IMR-90 (cell line): ENCODE measurements at regions not wholly inside any gene's neighbourhood (a gene's known extent, or its start where the extent isn't known, plus 50 kb on each side); places are given as distances from the start of the nearest gene placed in this dataset.

ENCODE experiments used
- ATAC-seq: fragments of 200-7000 bp; cut with Tn5 transposase; 2 replicates; pipeline ENCODE4 v1.9.1; 2020; ENCODE audit warnings: low read depth, mild to moderate bottlenecking, moderate library complexity
- BruUV-seq: library from RNA; stranded (reverse); fragments of 400-500 nt; replicated peaks from 2 replicates; lab custom pipeline; 2021; lab: Mats Ljungman, UMichigan
- CTCF ChIA-PET: fragments of 300-600 bp; formaldehyde crosslinking; extraction: SDS; loops from one replicate; lab custom pipeline; 2021; ENCODE audit warnings: antibody characterized with exemption; lab: Yijun Ruan, JAX
- POLR2A ChIA-PET: fragments of 300-600 bp; sonication (Branson Sonifier 250); formaldehyde crosslinking; loops from one replicate; lab custom pipeline; 2022; ENCODE audit warnings: antibody characterized with exemption; ENCODE audit not compliant: unreplicated experiment; lab: Charles Lee
- DNase-seq: peaks from one replicate; pipeline ENCODE4 v3.0.0; 2013
- H2AFZ ChIP-seq: replicated peaks from 2 replicates; pipeline ENCODE3; 2013; ENCODE audit warnings: low read length, mild to moderate bottlenecking; ENCODE audit not compliant: poor library complexity
- H2AK5ac ChIP-seq: 2 replicates; pipeline ENCODE4 v1.6.1; 2013; ENCODE audit warnings: low read depth, low read length, inconsistent platforms
- H2AK9ac ChIP-seq: replicated peaks from 2 replicates; pipeline ENCODE3; 2013; ENCODE audit warnings: mild to moderate bottlenecking, low read depth, low read length, moderate library complexity; ENCODE audit not compliant: poor library complexity
- H2BK120ac ChIP-seq: 2 replicates; pipeline ENCODE4 v1.6.1; 2013; ENCODE audit warnings: low read depth, low read length, inconsistent platforms
- H2BK15ac ChIP-seq: 3 replicates; pipeline ENCODE4 v1.6.1; 2013; ENCODE audit warnings: low read depth, low read length, inconsistent platforms
- H2BK20ac ChIP-seq: 2 replicates; pipeline ENCODE4 v1.6.1; 2013; ENCODE audit warnings: low read depth, mild to moderate bottlenecking, inconsistent platforms, low read length, moderate library complexity
- H2BK5ac ChIP-seq: 2 replicates; pipeline ENCODE4 v1.6.1; 2013; ENCODE audit warnings: mild to moderate bottlenecking, low read depth, low read length, inconsistent platforms; ENCODE audit not compliant: poor library complexity, severe bottlenecking
- H3K14ac ChIP-seq: replicated peaks from 2 replicates; pipeline ENCODE4 v1.6.1; 2013; ENCODE audit warnings: low read depth, low read length, inconsistent platforms
- H3K18ac ChIP-seq: 2 replicates; pipeline ENCODE4 v1.6.1; 2013; ENCODE audit warnings: low read depth, low read length, control low read depth
- H3K23ac ChIP-seq: 2 replicates; pipeline ENCODE4 v1.6.1; 2013; ENCODE audit warnings: low read depth, low read length, inconsistent platforms
- H3K27ac ChIP-seq: 2 replicates; pipeline ENCODE4 v1.5.1; 2013; ENCODE audit warnings: mild to moderate bottlenecking, control low read depth, low read length; ENCODE audit not compliant: insufficient read depth
- H3K27me3 ChIP-seq: 2 replicates; pipeline ENCODE4 v1.6.1; 2013; ENCODE audit warnings: low read length; ENCODE audit not compliant: control insufficient read depth, insufficient read depth
- H3K36me3 ChIP-seq: 2 replicates; pipeline ENCODE4 v1.6.1; 2013; ENCODE audit warnings: low read length, mixed read lengths; ENCODE audit not compliant: control insufficient read depth, insufficient read depth
- H3K4ac ChIP-seq: 2 replicates; pipeline ENCODE4 v1.6.1; 2013; ENCODE audit warnings: low read depth, low read length, inconsistent platforms
- H3K4me1 ChIP-seq: 2 replicates; pipeline ENCODE4 v1.6.1; 2013; ENCODE audit warnings: low read length, mixed read lengths; ENCODE audit not compliant: control insufficient read depth, insufficient read depth
- H3K4me2 ChIP-seq: 2 replicates; pipeline ENCODE4 v1.6.1; 2013; ENCODE audit warnings: low read depth, mild to moderate bottlenecking, control low read depth, low read length, moderate library complexity
- H3K4me3 ChIP-seq: 2 replicates; pipeline ENCODE4 v1.5.1; 2013; ENCODE audit warnings: low read depth, mild to moderate bottlenecking, control low read depth, low read length, moderate library complexity; ENCODE audit not compliant: insufficient read depth
- H3K56ac ChIP-seq: 2 replicates; pipeline ENCODE4 v1.6.1; 2013; ENCODE audit warnings: low read length, inconsistent platforms; ENCODE audit not compliant: insufficient read depth; ENCODE audit errors: extremely low read depth
- H3K79me1 ChIP-seq, 2 experiments: 2 replicates each; pipeline ENCODE4 v1.6.1; 2013; ENCODE audit warnings: low read length in 2 of 2, inconsistent platforms in 1 of 2, low read depth in 1 of 2
- H3K9ac ChIP-seq: 2 replicates; pipeline ENCODE4 v1.6.1; 2013; ENCODE audit warnings: low read depth, low read length, control low read depth
- H3K9me1 ChIP-seq: 2 replicates; pipeline ENCODE4 v1.6.1; 2013; ENCODE audit warnings: low read length, inconsistent platforms; ENCODE audit not compliant: insufficient read depth
- H3K9me3 ChIP-seq: 2 replicates; pipeline ENCODE4 v1.6.1; 2013; ENCODE audit warnings: low read length; ENCODE audit not compliant: control insufficient read depth, insufficient read depth
- H4K20me1 ChIP-seq: 2 replicates; pipeline ENCODE4 v1.6.1; 2013; ENCODE audit warnings: low read length, inconsistent platforms; ENCODE audit not compliant: insufficient read depth
- H4K5ac ChIP-seq: 2 replicates; pipeline ENCODE4 v1.6.1; 2013; ENCODE audit warnings: mild to moderate bottlenecking, low read depth, low read length, control low read depth
- H4K8ac ChIP-seq, 2 experiments: 2 replicates each; pipeline ENCODE4 v1.6.1; 2013; ENCODE audit warnings: low read depth in 2 of 2, low read length in 2 of 2, control low read depth in 1 of 2, inconsistent platforms in 1 of 2
- H4K91ac ChIP-seq: 2 replicates; pipeline ENCODE4 v1.6.1; 2013; ENCODE audit warnings: low read depth, low read length, inconsistent platforms; ENCODE audit not compliant: insufficient read depth
- BHLHE40 ChIP-seq: fragments of 150-350 bp; IDR thresholded peaks from 2 replicates; pipeline ENCODE4 v1.6.1; 2016; ENCODE audit warnings: mild to moderate bottlenecking, low read depth, low read length
- CEBPB ChIP-seq: IDR thresholded peaks from 2 replicates; pipeline ENCODE4 v1.6.1; 2012; ENCODE audit warnings: low read depth, low read length, improper control_type of control experiment
- CHD1 ChIP-seq: IDR thresholded peaks from 2 replicates; pipeline ENCODE4 v1.6.1; 2012; ENCODE audit warnings: low read depth, low read length, improper control_type of control experiment
- FOS ChIP-seq: fragments of 150-350 bp; IDR thresholded peaks from 2 replicates; pipeline ENCODE4 v1.6.1; 2016; ENCODE audit warnings: low read depth, low read length
- MAZ ChIP-seq: IDR thresholded peaks from 2 replicates; pipeline ENCODE4 v1.6.1; 2012; ENCODE audit warnings: low read depth, mild to moderate bottlenecking, low read length, improper control_type of control experiment, moderate library complexity, borderline replicate concordance
- MXI1 ChIP-seq: IDR thresholded peaks from 2 replicates; pipeline ENCODE4 v1.6.1; 2012; ENCODE audit warnings: low read depth, mild to moderate bottlenecking, low read length, moderate library complexity, borderline replicate concordance
- NFE2L2 ChIP-seq: fragments of 150-350 bp; IDR thresholded peaks from 2 replicates; pipeline ENCODE4 v1.6.1; 2016; ENCODE audit warnings: low read depth, mild to moderate bottlenecking, low read length
- POLR2A ChIP-seq: IDR thresholded peaks from 2 replicates; pipeline ENCODE4 v1.6.1; 2012; ENCODE audit warnings: mild to moderate bottlenecking, low read depth, low read length
- RAD21 ChIP-seq: IDR thresholded peaks from 2 replicates; pipeline ENCODE4 v1.6.1; 2012; ENCODE audit warnings: low read length, improper control_type of control experiment
- RCOR1 ChIP-seq: IDR thresholded peaks from 2 replicates; pipeline ENCODE4 v1.6.1; 2012; ENCODE audit warnings: mild to moderate bottlenecking, low read length, improper control_type of control experiment; ENCODE audit not compliant: insufficient replicate concordance
- RFX5 ChIP-seq: IDR thresholded peaks from 2 replicates; pipeline ENCODE4 v1.8.0; 2012; ENCODE audit warnings: low read depth, mild to moderate bottlenecking, low read length, moderate library complexity
- SMC3 ChIP-seq: fragments of 150-350 bp; IDR thresholded peaks from 2 replicates; pipeline ENCODE4 v1.6.1; 2016; ENCODE audit warnings: low read depth, mild to moderate bottlenecking, antibody characterized with exemption, low read length, moderate library complexity
- WGBS, 2 experiments: methylation state at CpG; one replicate each; pipeline versions ENCODE4 v1.1.5 to v1.1.7; 2013; ENCODE audit warnings: missing lambda C conversion rate in 2 of 2; ENCODE audit not compliant: insufficient read length in 1 of 2; ENCODE audit errors: extremely low coverage in 2 of 2; 5-methylcytosine and 5-hydroxymethylcytosine counted together
- dilution Hi-C: fragments of 300-500 bp; cut with HindIII; formaldehyde crosslinking; loops from one replicate; pipeline ENCODE4 v1.14.3; 2018; ENCODE audit warnings: low sequenced_read_pairs; ENCODE audit not compliant: unreplicated experiment
- in situ Hi-C: fragments of 300-500 bp; cut with MboI; formaldehyde crosslinking; loops from 3 replicates; pipeline ENCODE4 v1.14.3; 2019; ENCODE audit warnings: low sequenced_read_pairs, inconsistent platforms, mixed read lengths
- intact Hi-C: fragments of 100-400 bp; cut with micrococcal nuclease; formaldehyde crosslinking; loops from 2 replicates; pipeline ENCODE4 v1.10.0; 2022
- TF ChIP-seq, protein P1 (sequence below): fragments of 150-350 bp; IDR thresholded peaks from 2 replicates; pipeline ENCODE4 v1.6.1; 2016; ENCODE audit warnings: low read depth, mild to moderate bottlenecking, low read length, moderate library complexity, borderline replicate concordance
- TF ChIP-seq, protein P2 (sequence below): conservative IDR thresholded peaks from 2 replicates; pipeline ENCODE4 v1.5.1; 2012; ENCODE audit warnings: mild to moderate bottlenecking, low read depth, low read length, improper control_type of control experiment
- TF ChIP-seq, protein P3 (sequence below): fragments of 150-350 bp; IDR thresholded peaks from 2 replicates; pipeline ENCODE4 v1.6.1; 2017; ENCODE audit warnings: mild to moderate bottlenecking, antibody characterized with exemption, low read length, low read depth

DNA sequence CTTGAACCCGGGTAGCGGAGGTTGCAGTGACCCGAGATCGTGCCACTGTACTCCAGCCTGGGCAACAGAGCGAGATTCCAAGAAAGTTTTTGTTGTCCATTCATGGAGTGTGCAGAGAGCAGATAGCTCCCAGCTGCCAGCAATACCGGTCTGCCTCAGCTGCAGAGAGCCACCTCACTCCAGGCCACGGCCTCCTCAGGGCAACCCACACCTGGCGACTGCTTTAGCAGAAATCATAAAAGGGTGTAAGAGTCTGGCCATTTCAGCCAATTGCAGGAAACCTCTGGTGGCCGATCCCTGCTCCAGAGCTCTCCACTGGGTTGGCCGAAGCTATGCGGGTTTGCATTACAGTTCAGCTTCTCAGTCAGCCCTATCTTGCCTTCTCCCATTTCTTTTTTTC lies 227.4 kb upstream of the BCOR start:
- no peaks in the 10 kb centered on the region for H3K4me1 ChIP-seq
- in situ Hi-C loops (no loop called here), dilution Hi-C loops (no loop called here), intact Hi-C loops (no loop called here)
- no peaks in the 10 kb centered on the region for H4K20me1 ChIP-seq
- H2AFZ ChIP-seq: no peak overlapping the region
- no peaks in the 10 kb centered on the region for H3K9me1 ChIP-seq
- 77% methylated on average over 5 of the region's 11 CpGs; no CpG with 5 or more reads in 1 of the 2 experiments for WGBS, 2 experiments
- no peak overlapping the region for H2BK5ac ChIP-seq
- H2BK15ac ChIP-seq: no peak overlapping the region
- no peak overlapping the region for H3K4me3 ChIP-seq
- H3K27ac ChIP-seq: no peak overlapping the region
- CTCF ChIA-PET: interaction anchor here (0.6 kb wide), 2 partner anchors 12 to 606 kb away, joined by 3 read pairs; no protein-coding TSS in a partner anchor
- no peak overlapping the region for H3K18ac ChIP-seq
- TF ChIP-seq RCOR1 (no peak), POLR2A (no peak), RAD21 (no peak), FOS (no peak), MXI1 (no peak), CHD1 (no peak), MAZ (no peak), RFX5 (no peak), CEBPB (no peak), BHLHE40 (no peak), NFE2L2 (no peak), SMC3 (no peak)
- TF ChIP-seq, protein P1, sequence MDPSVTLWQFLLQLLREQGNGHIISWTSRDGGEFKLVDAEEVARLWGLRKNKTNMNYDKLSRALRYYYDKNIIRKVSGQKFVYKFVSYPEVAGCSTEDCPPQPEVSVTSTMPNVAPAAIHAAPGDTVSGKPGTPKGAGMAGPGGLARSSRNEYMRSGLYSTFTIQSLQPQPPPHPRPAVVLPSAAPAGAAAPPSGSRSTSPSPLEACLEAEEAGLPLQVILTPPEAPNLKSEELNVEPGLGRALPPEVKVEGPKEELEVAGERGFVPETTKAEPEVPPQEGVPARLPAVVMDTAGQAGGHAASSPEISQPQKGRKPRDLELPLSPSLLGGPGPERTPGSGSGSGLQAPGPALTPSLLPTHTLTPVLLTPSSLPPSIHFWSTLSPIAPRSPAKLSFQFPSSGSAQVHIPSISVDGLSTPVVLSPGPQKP: no peak
- TF ChIP-seq, protein P2, sequence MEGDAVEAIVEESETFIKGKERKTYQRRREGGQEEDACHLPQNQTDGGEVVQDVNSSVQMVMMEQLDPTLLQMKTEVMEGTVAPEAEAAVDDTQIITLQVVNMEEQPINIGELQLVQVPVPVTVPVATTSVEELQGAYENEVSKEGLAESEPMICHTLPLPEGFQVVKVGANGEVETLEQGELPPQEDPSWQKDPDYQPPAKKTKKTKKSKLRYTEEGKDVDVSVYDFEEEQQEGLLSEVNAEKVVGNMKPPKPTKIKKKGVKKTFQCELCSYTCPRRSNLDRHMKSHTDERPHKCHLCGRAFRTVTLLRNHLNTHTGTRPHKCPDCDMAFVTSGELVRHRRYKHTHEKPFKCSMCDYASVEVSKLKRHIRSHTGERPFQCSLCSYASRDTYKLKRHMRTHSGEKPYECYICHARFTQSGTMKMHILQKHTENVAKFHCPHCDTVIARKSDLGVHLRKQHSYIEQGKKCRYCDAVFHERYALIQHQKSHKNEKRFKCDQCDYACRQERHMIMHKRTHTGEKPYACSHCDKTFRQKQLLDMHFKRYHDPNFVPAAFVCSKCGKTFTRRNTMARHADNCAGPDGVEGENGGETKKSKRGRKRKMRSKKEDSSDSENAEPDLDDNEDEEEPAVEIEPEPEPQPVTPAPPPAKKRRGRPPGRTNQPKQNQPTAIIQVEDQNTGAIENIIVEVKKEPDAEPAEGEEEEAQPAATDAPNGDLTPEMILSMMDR: no peak
- TF ChIP-seq, protein P3, sequence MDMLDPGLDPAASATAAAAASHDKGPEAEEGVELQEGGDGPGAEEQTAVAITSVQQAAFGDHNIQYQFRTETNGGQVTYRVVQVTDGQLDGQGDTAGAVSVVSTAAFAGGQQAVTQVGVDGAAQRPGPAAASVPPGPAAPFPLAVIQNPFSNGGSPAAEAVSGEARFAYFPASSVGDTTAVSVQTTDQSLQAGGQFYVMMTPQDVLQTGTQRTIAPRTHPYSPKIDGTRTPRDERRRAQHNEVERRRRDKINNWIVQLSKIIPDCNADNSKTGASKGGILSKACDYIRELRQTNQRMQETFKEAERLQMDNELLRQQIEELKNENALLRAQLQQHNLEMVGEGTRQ: no peak
- ATAC-seq (no peak), DNase-seq (no peak)
- H4K8ac ChIP-seq: no peak overlapping the region
- H3K79me1 ChIP-seq: no peaks in the 10 kb centered on the region
- H3K14ac ChIP-seq: no peak overlapping the region
- H3K9ac ChIP-seq: no peak overlapping the region
- peaks cover 8% of the 10 kb centered on the region for H3K27me3 ChIP-seq
- H4K5ac ChIP-seq: no peak overlapping the region
- H2BK20ac ChIP-seq: no peak overlapping the region
- no peak overlapping the region for H3K4me2 ChIP-seq
- H2AK5ac ChIP-seq: no peak overlapping the region
- no peak overlapping the region for H4K91ac ChIP-seq
- no peak overlapping the region for H2AK9ac ChIP-seq
- BruUV-seq: no TSS peak
- POLR2A ChIA-PET: interaction anchor here (0.6 kb wide), 1 partner anchor 10 kb away, joined by 4 read pairs; no protein-coding TSS in a partner anchor
- H2BK120ac ChIP-seq: no peak overlapping the region
- no peak overlapping the region for H3K4ac ChIP-seq
- no peaks in the 10 kb centered on the region for H3K36me3 ChIP-seq
- H3K9me3 ChIP-seq: 0 out of 2 replicates have a peak, but pooled peaks cover 1% of the 10 kb centered on the region
- H3K23ac ChIP-seq: no peak overlapping the region
- H3K56ac ChIP-seq: no peak overlapping the region
